Memory B cell (primary cell): ENCODE measurements at regions not wholly inside any gene's neighbourhood (a gene's known extent, or its start where the extent isn't known, plus 50 kb on each side); places are given as distances from the start of the nearest gene placed in this dataset.
A peak's percentile ranks its signal among the peaks of the same experiment; 100 is the strongest.

Experiments
- ATAC-seq: fragments of 150-1000 bp; cut with Tn5 transposase; 2 replicates; pipeline ENCODE4 v1.10.0; 2021; ENCODE audit warnings: low read depth, mild to moderate bottlenecking, moderate library complexity
- DNase-seq, 2 donors: peaks; one replicate each; pipeline ENCODE4 v3.0.0; 2022; ENCODE audit warnings: low spot score in 2 of 2
- H3K27ac Mint-ChIP-seq: one replicate; pipeline ENCODE4 v1.8.0; 2022; ENCODE audit warnings: mild to moderate bottlenecking, moderate library complexity, mixed read lengths
- H3K27me3 Mint-ChIP-seq: one replicate; pipeline ENCODE4 v1.8.0; 2022; ENCODE audit warnings: mixed read lengths
- H3K36me3 Mint-ChIP-seq: one replicate; pipeline ENCODE4 v1.8.0; 2022; ENCODE audit warnings: mild to moderate bottlenecking, mixed read lengths
- H3K4me1 Mint-ChIP-seq: one replicate; pipeline ENCODE4 v1.8.0; 2022; ENCODE audit warnings: mixed read lengths
- H3K4me3 Mint-ChIP-seq: one replicate; pipeline ENCODE4 v1.8.0; 2022; ENCODE audit warnings: mild to moderate bottlenecking, moderate library complexity, mixed read lengths
- H3K9me3 Mint-ChIP-seq: one replicate; pipeline ENCODE4 v1.8.0; 2022; ENCODE audit warnings: mixed read lengths

GRCh38 chr6:105452924-105453756, 50.3 kb upstream of the PREP start:
- Mint-ChIP-seq H3K36me3 (peaks cover 2% of the 10 kb centered on the region), H3K4me3 (peak overlapping the region; percentile 32), H3K9me3 (peaks cover 5% of the 10 kb centered on the region), H3K27ac (peak overlapping the region; percentile 79), H3K4me1 (peaks cover 13% of the 10 kb centered on the region), H3K27me3 (peaks cover 1% of the 10 kb centered on the region)
- DNase-seq (peak; percentile 16 to 23), ATAC-seq (peak; percentile 99)
